PC-9 (cell line): ENCODE measurements at regions not wholly inside any gene's neighbourhood (a gene's known extent, or its start where the extent isn't known, plus 50 kb on each side); places are given as distances from the start of the nearest gene placed in this dataset.
"Not testable (repeated sequence)": the region's sequence is repeated elsewhere in the genome, so short reads cannot be mapped to it uniquely, and the experiment has no call there.

Experiments
- BruUV-seq: library from RNA; stranded (reverse); fragments of 400-500 nt; replicated peaks from 2 replicates; lab custom pipeline; 2021; lab: Mats Ljungman, UMichigan
- CTCF ChIA-PET: fragments of 300-600 bp; sonication (Branson Sonifier 250); formaldehyde crosslinking; loops from one replicate; lab custom pipeline; 2022; ENCODE audit warnings: antibody characterized with exemption; lab: Charles Lee
- POLR2A ChIA-PET: fragments of 300-600 bp; sonication (Branson Sonifier 250); formaldehyde crosslinking; loops from one replicate; lab custom pipeline; 2022; ENCODE audit warnings: antibody characterized with exemption; ENCODE audit not compliant: unreplicated experiment; lab: Charles Lee
- DNase-seq, 2 experiments: peaks; one replicate each; pipeline versions ENCODE4 v3.0.0 to v3.0.0-alpha.2; 2015 to 2022; ENCODE audit warnings: mixed read lengths in 1 of 2
- H2AFZ ChIP-seq: fragments of 200-600 bp; sonication (generic); 2 replicates; pipeline ENCODE4 v1.8.1; 2017; ENCODE audit warnings: antibody characterized with exemption
- H3F3A ChIP-seq: fragments of 200-600 bp; sonication (generic); 2 replicates; pipeline ENCODE4 v1.8.1; 2017; ENCODE audit warnings: antibody characterized with exemption, mild to moderate bottlenecking, low read depth; ENCODE audit not compliant: insufficient read depth
- H3K27ac ChIP-seq: fragments of 200-600 bp; sonication (generic); 2 replicates; pipeline ENCODE4 v1.6.1; 2016; ENCODE audit warnings: mixed run types
- H3K27me3 ChIP-seq: fragments of 200-600 bp; sonication (generic); 2 replicates; pipeline ENCODE4 v1.6.1; 2016; ENCODE audit warnings: low read depth, mixed run types; ENCODE audit not compliant: insufficient read depth
- H3K36me3 ChIP-seq: fragments of 200-600 bp; sonication (generic); 2 replicates; pipeline ENCODE4 v1.6.1; 2016; ENCODE audit warnings: low read depth, mixed run types
- H3K4me1 ChIP-seq: fragments of 200-600 bp; sonication (generic); replicated peaks from 2 replicates; pipeline ENCODE4 v1.6.1; 2016; ENCODE audit warnings: mixed run types; ENCODE audit not compliant: insufficient read depth
- H3K4me2 ChIP-seq: fragments of 200-600 bp; sonication (generic); 2 replicates; pipeline ENCODE4 v1.6.1; 2017; ENCODE audit warnings: mixed run types
- H3K4me3 ChIP-seq: fragments of 200-600 bp; sonication (generic); 2 replicates; pipeline ENCODE4 v1.6.1; 2016; ENCODE audit warnings: mixed run types
- H3K79me2 ChIP-seq: fragments of 200-600 bp; sonication (generic); 2 replicates; pipeline ENCODE4 v1.6.1; 2017; ENCODE audit warnings: low read depth, mixed run types
- H3K9me2 ChIP-seq: fragments of 200-600 bp; sonication (generic); 2 replicates; pipeline ENCODE4 v1.8.1; 2017; ENCODE audit warnings: mild to moderate bottlenecking; ENCODE audit not compliant: insufficient read depth
- H3K9me3 ChIP-seq: fragments of 200-600 bp; sonication (generic); 2 replicates; pipeline ENCODE4 v1.8.1; 2016; ENCODE audit warnings: low read depth; ENCODE audit not compliant: insufficient read depth
- H4K20me1 ChIP-seq: fragments of 200-600 bp; sonication (generic); 2 replicates; pipeline ENCODE4 v1.8.1; 2017; ENCODE audit not compliant: insufficient read depth
- CTCF ChIP-seq: fragments of 200-600 bp; sonication (generic); conservative IDR thresholded peaks from 2 replicates; pipeline ENCODE4 v1.6.1; 2017; ENCODE audit warnings: mixed run types, antibody characterized with exemption, mild to moderate bottlenecking, moderate library complexity
- EZH2 ChIP-seq: fragments of 200-600 bp; sonication (generic); IDR thresholded peaks from 2 replicates; pipeline ENCODE4 v1.8.0; 2017; ENCODE audit warnings: antibody characterized with exemption, low read depth
- intact Hi-C: fragments of 100-400 bp; cut with micrococcal nuclease; formaldehyde crosslinking; loops from one replicate; pipeline ENCODE4 v1.10.0; 2022; ENCODE audit not compliant: unreplicated experiment

DNA sequence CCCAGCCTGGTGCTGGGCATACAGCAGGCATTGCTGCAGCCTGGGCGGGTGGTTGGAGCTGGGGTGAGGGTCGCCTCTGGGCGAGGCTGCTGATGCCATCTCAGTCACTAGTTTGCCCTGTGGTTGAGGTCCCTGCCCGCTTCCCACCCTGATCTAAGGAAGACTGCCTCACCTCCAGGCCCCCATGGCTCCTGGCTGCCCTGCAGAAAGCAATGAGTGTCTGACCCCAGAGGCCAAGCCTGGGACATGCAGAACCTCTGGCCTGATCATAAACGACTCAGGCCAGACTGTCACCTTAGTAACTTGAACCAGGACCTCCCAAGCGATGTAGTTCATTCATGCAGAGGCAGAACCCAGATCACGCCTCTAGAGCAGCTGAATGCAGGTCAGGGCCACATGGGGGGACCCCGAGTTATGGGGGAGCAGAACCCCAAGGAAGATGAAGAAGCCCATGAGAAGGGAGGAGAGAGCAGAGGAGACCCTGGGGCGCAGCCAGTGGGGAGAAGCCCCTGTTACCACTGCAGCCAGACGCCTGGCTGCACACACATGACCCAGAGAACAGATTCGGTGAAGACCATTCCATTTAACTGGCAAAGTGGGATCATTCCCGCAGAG lies 213.9 kb downstream of the TBC1D2B start:
- Histone ChIP-seq H3K4me1 (no peaks in the 10 kb centered on the region), H4K20me1 (no peaks in the 10 kb centered on the region), H3K4me3 (no peak overlapping the region), H2AFZ (no peak overlapping the region), H3K36me3 (no peaks in the 10 kb centered on the region), H3K27ac (no peak overlapping the region), H3F3A (no peaks in the 10 kb centered on the region), H3K9me2 (no peaks in the 10 kb centered on the region), H3K27me3 (peaks cover 28% of the 10 kb centered on the region), H3K4me2 (no peak overlapping the region), H3K9me3 (no peaks in the 10 kb centered on the region), H3K79me2 (no peaks in the 10 kb centered on the region)
- ChIA-PET CTCF (no interaction called here), POLR2A (no interaction called here)
- BruUV-seq = no TSS peak
- no peak for DNase-seq
- TF ChIP-seq EZH2 = no peak
- no peak for TF ChIP-seq CTCF
- intact Hi-C loops = no loop called here

DNA sequence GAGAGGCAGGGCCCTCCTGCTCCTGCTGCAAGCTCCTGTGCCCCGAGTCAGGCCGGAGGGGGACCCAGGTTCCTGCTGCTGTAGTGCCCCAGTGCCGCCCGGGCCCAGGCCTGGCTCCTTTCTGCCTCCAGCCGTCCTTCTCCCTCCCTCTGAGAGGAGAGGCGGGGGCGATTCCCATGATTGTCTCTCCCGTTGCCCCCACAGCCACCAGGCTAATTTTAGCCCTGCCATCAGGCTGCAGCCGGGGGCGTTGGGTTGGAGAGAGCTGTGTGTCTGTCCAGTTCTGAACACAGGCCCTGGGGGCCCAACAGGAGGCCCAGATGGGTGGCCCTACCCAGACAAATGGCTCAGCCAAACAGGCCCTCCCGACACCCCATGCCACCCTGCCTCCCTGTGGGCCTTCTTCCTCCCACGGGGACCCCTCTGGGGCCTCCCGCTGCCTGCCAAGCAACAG lies 214.8 kb downstream of the TBC1D2B start:
- Histone ChIP-seq H3K9me2 (no peaks in the 10 kb centered on the region), H3F3A (no peaks in the 10 kb centered on the region), H2AFZ (no peak overlapping the region), H3K36me3 (no peaks in the 10 kb centered on the region), H3K9me3 (no peaks in the 10 kb centered on the region), H3K4me2 (no peak overlapping the region), H3K27me3 (peaks cover 28% of the 10 kb centered on the region), H3K79me2 (no peaks in the 10 kb centered on the region), H3K27ac (no peak overlapping the region), H3K4me1 (no peaks in the 10 kb centered on the region), H4K20me1 (no peaks in the 10 kb centered on the region), H3K4me3 (no peak overlapping the region)
- ChIA-PET CTCF (no interaction called here), POLR2A (interaction anchor here (0.6 kb wide), 1 partner anchor 140 kb away, joined by 3 read pairs; no protein-coding TSS in a partner anchor)
- no peak for DNase-seq
- BruUV-seq = no TSS peak
- TF ChIP-seq EZH2 = no peak
- no peak for TF ChIP-seq CTCF
- intact Hi-C loops = no loop called here

DNA sequence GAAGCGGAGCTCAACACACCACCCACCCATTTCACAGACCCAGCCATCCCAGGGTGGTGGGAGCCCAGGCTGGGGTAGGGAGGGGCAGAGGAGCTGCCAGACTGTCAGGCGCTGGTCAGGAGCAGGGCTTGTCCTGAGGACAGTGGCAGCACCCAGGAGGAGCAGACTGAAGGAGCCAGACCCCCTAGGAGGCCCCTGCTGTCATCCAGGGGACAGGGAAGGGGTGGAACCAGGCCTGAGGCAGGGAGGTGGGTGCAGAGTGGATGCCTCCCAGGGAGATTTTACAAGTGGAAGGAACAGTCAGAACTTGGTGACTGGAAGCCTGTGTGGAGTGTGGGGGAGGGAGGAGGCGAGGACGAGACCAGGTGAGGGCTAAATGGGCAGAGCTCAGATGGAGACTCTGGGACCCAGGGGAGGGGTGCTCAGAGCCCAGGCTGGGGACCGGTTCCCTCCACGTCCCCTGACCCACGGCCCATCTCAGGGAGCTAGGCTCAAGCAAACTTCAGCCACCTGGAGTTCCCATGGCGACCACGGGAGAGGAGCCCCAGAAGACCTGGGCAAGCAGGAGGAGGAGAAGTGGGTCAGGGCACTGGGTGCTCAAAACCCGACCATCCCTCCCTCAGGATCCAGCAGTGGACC lies 215.4 kb downstream of the TBC1D2B start:
- H2AFZ ChIP-seq, H3K4me2 ChIP-seq, H4K20me1 ChIP-seq, H3K4me1 ChIP-seq, DNase-seq, H3K79me2 ChIP-seq, H3K4me3 ChIP-seq, H3K36me3 ChIP-seq, H3K9me2 ChIP-seq, H3K27ac ChIP-seq, H3F3A ChIP-seq, H3K9me3 ChIP-seq, BruUV-seq, CTCF ChIA-PET, intact Hi-C loops: not testable (repeated sequence)
- POLR2A ChIA-PET = interaction anchor here (0.6 kb wide), 1 partner anchor 140 kb away, joined by 3 read pairs; no protein-coding TSS in a partner anchor
- H3K27me3 ChIP-seq = peaks cover 32% of the 10 kb centered on the region
